DND-41 (cell line): ENCODE measurements at regions not wholly inside any gene's neighbourhood (a gene's known extent, or its start where the extent isn't known, plus 50 kb on each side); places are given as distances from the start of the nearest gene placed in this dataset.
"Not testable (repeated sequence)": the region's sequence is repeated elsewhere in the genome, so short reads cannot be mapped to it uniquely, and the experiment has no call there.

Source experiments
- ATAC-seq: fragments of 200-7000 bp; cut with Tn5 transposase; 3 replicates; pipeline ENCODE4 v1.9.1; 2021; ENCODE audit warnings: low read depth; ENCODE audit not compliant: insufficient read depth
- DNase-seq: peaks from one replicate; pipeline ENCODE4 v3.0.0-alpha.2; 2020
- H2AFZ ChIP-seq: 2 replicates; pipeline ENCODE4 v1.6.0; 2012; ENCODE audit warnings: low read depth, low read length
- H3K27ac ChIP-seq: 2 replicates; pipeline ENCODE4 v1.5.1; 2012; ENCODE audit warnings: low read length, inconsistent platforms
- H3K27me3 ChIP-seq: fragments of 200-600 bp; sonication (generic); 2 replicates; pipeline ENCODE4 v1.6.0; 2012; ENCODE audit warnings: low read length, mild to moderate bottlenecking, inconsistent platforms; ENCODE audit not compliant: insufficient read depth, poor library complexity
- H3K36me3 ChIP-seq: 2 replicates; pipeline ENCODE4 v1.5.1; 2012; ENCODE audit warnings: low read length, inconsistent platforms; ENCODE audit not compliant: insufficient read depth
- H3K4me1 ChIP-seq: 2 replicates; pipeline ENCODE4 v1.5.1; 2012; ENCODE audit warnings: mild to moderate bottlenecking, low read length; ENCODE audit not compliant: insufficient read depth
- H3K4me2 ChIP-seq: 2 replicates; pipeline ENCODE4 v1.6.0; 2012; ENCODE audit warnings: mild to moderate bottlenecking, moderate library complexity, low read length, inconsistent platforms; ENCODE audit not compliant: insufficient read depth
- H3K4me3 ChIP-seq, 2 experiments: fragments of 200-600 bp in 1 of 2; shearing (Covaris generic) in 1 of 2; 2 replicates each; pipeline ENCODE4 v1.5.1; 2012 to 2016; ENCODE audit warnings: inconsistent platforms in 2 of 2, low read length in 2 of 2, mild to moderate bottlenecking in 2 of 2, low read depth in 1 of 2, moderate library complexity in 1 of 2
- H3K79me2 ChIP-seq: 2 replicates; pipeline ENCODE4 v1.6.0; 2012; ENCODE audit warnings: low read length, inconsistent platforms; ENCODE audit not compliant: insufficient read depth
- H3K9ac ChIP-seq: 2 replicates; pipeline ENCODE4 v1.6.0; 2012; ENCODE audit warnings: low read depth, mild to moderate bottlenecking, inconsistent platforms, low read length, moderate library complexity
- H3K9me3 ChIP-seq: 2 replicates; pipeline ENCODE4 v1.5.1; 2012; ENCODE audit warnings: low read length, moderate library complexity, mild to moderate bottlenecking, inconsistent platforms; ENCODE audit not compliant: insufficient read depth, severe bottlenecking
- H4K20me1 ChIP-seq: 2 replicates; pipeline ENCODE4 v1.6.0; 2012; ENCODE audit warnings: low read length; ENCODE audit not compliant: insufficient read depth
- EZH2 ChIP-seq: IDR thresholded peaks from 3 replicates; pipeline ENCODE4 v1.6.1; 2012; ENCODE audit warnings: borderline replicate concordance, low read depth, mild to moderate bottlenecking, moderate library complexity, low read length, inconsistent platforms; ENCODE audit not compliant: severe bottlenecking
- TF ChIP-seq, protein P1 (sequence below): IDR thresholded peaks from 2 replicates; pipeline ENCODE4 v1.5.1; 2012; ENCODE audit warnings: borderline replicate concordance, low read length, moderate library complexity, mild to moderate bottlenecking; ENCODE audit not compliant: poor library complexity, severe bottlenecking; ENCODE audit errors: extremely low read depth

- no peak overlapping the region for H3K4me2 ChIP-seq
- TF ChIP-seq, protein P1, sequence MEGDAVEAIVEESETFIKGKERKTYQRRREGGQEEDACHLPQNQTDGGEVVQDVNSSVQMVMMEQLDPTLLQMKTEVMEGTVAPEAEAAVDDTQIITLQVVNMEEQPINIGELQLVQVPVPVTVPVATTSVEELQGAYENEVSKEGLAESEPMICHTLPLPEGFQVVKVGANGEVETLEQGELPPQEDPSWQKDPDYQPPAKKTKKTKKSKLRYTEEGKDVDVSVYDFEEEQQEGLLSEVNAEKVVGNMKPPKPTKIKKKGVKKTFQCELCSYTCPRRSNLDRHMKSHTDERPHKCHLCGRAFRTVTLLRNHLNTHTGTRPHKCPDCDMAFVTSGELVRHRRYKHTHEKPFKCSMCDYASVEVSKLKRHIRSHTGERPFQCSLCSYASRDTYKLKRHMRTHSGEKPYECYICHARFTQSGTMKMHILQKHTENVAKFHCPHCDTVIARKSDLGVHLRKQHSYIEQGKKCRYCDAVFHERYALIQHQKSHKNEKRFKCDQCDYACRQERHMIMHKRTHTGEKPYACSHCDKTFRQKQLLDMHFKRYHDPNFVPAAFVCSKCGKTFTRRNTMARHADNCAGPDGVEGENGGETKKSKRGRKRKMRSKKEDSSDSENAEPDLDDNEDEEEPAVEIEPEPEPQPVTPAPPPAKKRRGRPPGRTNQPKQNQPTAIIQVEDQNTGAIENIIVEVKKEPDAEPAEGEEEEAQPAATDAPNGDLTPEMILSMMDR = no peak
- no peak for TF ChIP-seq EZH2
- no peaks in the 10 kb centered on the region for H4K20me1 ChIP-seq
- ATAC-seq (no peak), DNase-seq (no peak)
- H3K4me1 ChIP-seq = no peaks in the 10 kb centered on the region
- H3K27me3 ChIP-seq = peaks cover 10% of the 10 kb centered on the region
- no peak overlapping the region for H3K4me3 ChIP-seq
- no peaks in the 10 kb centered on the region for H3K9me3 ChIP-seq
- H3K9ac ChIP-seq = no peak overlapping the region
- no peak overlapping the region for H3K27ac ChIP-seq
- no peaks in the 10 kb centered on the region for H3K79me2 ChIP-seq
- no peaks in the 10 kb centered on the region for H3K36me3 ChIP-seq
- H2AFZ ChIP-seq = no peak overlapping the region
Measured at GRCh38 chr1:67612788-67613241, 72.2 kb upstream of the GADD45A start.

- not testable (repeated sequence) for H4K20me1 ChIP-seq, H3K27me3 ChIP-seq, H3K79me2 ChIP-seq, DNase-seq, H3K27ac ChIP-seq, H3K9me3 ChIP-seq, H3K4me3 ChIP-seq, ATAC-seq, H3K36me3 ChIP-seq, H3K9ac ChIP-seq, H3K4me1 ChIP-seq, H2AFZ ChIP-seq, H3K4me2 ChIP-seq
Measured at GRCh38 chr1:67613479-67613878, 71.5 kb upstream of the GADD45A start.

DNA sequence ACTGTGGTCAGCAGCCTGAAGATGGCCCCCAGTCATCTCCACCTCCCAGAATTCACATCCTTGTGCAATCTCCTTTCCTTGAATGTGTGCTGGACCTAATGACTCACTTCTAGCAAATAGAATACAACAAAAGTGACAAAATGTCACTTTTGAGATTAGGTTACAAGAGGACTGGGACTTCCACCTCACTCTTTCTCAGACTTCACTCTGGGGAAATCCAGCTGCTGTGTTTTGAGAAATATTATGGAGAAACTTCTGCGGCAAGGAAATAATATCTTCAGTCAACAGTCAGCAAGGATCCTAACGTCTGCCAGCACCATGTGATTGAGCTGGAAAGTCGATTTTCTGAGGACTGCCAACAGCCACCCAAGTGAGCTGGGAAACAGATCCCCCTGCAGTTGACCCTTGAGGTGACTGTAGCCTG lies 70.5 kb upstream of the GADD45A start:
- Histone ChIP-seq H3K4me1 (no peaks in the 10 kb centered on the region), H3K4me2 (no peak overlapping the region), H3K36me3 (no peaks in the 10 kb centered on the region), H2AFZ (no peak overlapping the region), H4K20me1 (no peaks in the 10 kb centered on the region), H3K4me3 (no peak overlapping the region), H3K27ac (no peak overlapping the region), H3K9me3 (no peaks in the 10 kb centered on the region), H3K27me3 (peaks cover 10% of the 10 kb centered on the region), H3K9ac (no peak overlapping the region), H3K79me2 (no peaks in the 10 kb centered on the region)
- ATAC-seq (no peak), DNase-seq (no peak)
- TF ChIP-seq, protein P1 = no peak
- no peak for TF ChIP-seq EZH2

DNA sequence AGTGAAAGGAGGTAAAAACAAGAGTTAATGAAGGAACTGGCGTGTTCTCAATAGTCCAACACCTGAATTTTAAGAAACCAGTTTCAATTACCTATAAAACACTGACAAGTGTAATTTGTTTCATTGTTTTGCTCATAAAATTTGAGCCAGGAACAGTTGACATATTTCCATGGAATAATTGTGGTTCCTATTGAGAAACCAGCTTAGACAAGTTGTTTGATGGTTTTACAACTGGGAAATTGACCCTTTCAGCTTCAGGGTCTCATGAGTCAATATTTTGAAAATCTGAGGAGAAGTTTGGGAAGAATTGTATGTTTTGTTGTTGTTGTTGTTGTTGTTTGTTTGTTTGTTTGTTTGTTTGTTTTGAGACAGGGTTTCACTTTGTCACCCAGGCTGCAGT lies 69.1 kb upstream of the GADD45A start:
- ATAC-seq (no peak), DNase-seq (no peak)
- Histone ChIP-seq H3K9me3 (no peaks in the 10 kb centered on the region), H3K9ac (no peak overlapping the region), H4K20me1 (no peaks in the 10 kb centered on the region), H3K4me2 (no peak overlapping the region), H3K4me3 (no peak overlapping the region), H3K36me3 (no peaks in the 10 kb centered on the region), H3K79me2 (no peaks in the 10 kb centered on the region), H3K27ac (no peak overlapping the region), H3K27me3 (peaks cover 10% of the 10 kb centered on the region), H3K4me1 (no peaks in the 10 kb centered on the region), H2AFZ (no peak overlapping the region)
- no peak for TF ChIP-seq EZH2
- TF ChIP-seq, protein P1 = no peak
